Endothelial cell of umbilical vein (primary cell): ENCODE measurements at regions not wholly inside any gene's neighbourhood (a gene's known extent, or its start where the extent isn't known, plus 50 kb on each side); places are given as distances from the start of the nearest gene placed in this dataset.

ENCODE experiments used
- BruUV-seq: library from RNA; stranded (reverse); fragments of 400-500 nt; replicated peaks from 2 replicates; lab custom pipeline; 2021; lab: Mats Ljungman, UMichigan
- CTCF ChIA-PET: fragments of 300-600, 350-600 bp; sonication (Branson Sonifier 250); formaldehyde crosslinking; loops from one replicate; lab custom pipeline; 2021; ENCODE audit warnings: antibody characterized with exemption, inconsistent platforms; lab: Charles Lee
- POLR2A ChIA-PET: fragments of 300-600, 350-600 bp; sonication (Branson Sonifier 250); formaldehyde crosslinking; loops from one replicate; lab custom pipeline; 2021; ENCODE audit warnings: antibody characterized with exemption, inconsistent platforms; lab: Charles Lee
- DNase-seq: peaks from one replicate; pipeline ENCODE4 v3.0.0-alpha.2; 2011; ENCODE audit warnings: low read depth, low spot score
- FAIRE-seq: peaks from 2 replicates; lab custom pipeline; 2011; peaks lifted over from hg19 to GRCh38; lab: Jason Lieb, UNC
- H2AFZ ChIP-seq: 2 replicates; pipeline ENCODE4 v1.6.0; 2012; ENCODE audit warnings: low read depth, low read length, control low read depth, inconsistent platforms
- H3K27ac ChIP-seq: 2 replicates; pipeline ENCODE4 v1.5.1; 2011; ENCODE audit warnings: low read depth, mild to moderate bottlenecking, control low read depth, low read length, moderate library complexity; ENCODE audit not compliant: insufficient read depth
- H3K27me3 ChIP-seq, 2 experiments: 2 replicates each; pipeline versions ENCODE4 v1.6.0 to v1.6.1; 2011; ENCODE audit warnings: low read length in 2 of 2, mixed read lengths in 1 of 2; ENCODE audit not compliant: control insufficient read depth in 2 of 2, insufficient read depth in 2 of 2
- H3K36me3 ChIP-seq, 2 experiments: 2 replicates in 1 of 2; 3 replicates in 1 of 2; pipeline ENCODE4 v1.5.1; 2011; ENCODE audit warnings: low read length in 2 of 2, mild to moderate bottlenecking in 1 of 2, moderate library complexity in 1 of 2; ENCODE audit not compliant: control insufficient read depth in 2 of 2, insufficient read depth in 2 of 2; ENCODE audit errors: extremely low read depth in 1 of 2
- H3K4me1 ChIP-seq: 3 replicates; pipeline ENCODE4 v1.5.1; 2011; ENCODE audit warnings: mild to moderate bottlenecking, low read length; ENCODE audit not compliant: control insufficient read depth, insufficient read depth; ENCODE audit errors: extremely low read depth
- H3K4me2 ChIP-seq: 2 replicates; pipeline ENCODE4 v1.6.1; 2011; ENCODE audit warnings: low read length, control low read depth, mixed read lengths; ENCODE audit not compliant: insufficient read depth
- H3K4me3 ChIP-seq, 3 experiments: fragments of 200-600 bp in 1 of 3; sonication (generic), shearing (Covaris generic) in 1 of 3; replicated peaks in 1 of 3; 2 replicates each; pipeline ENCODE4 v1.5.1; 2011 to 2016; ENCODE audit warnings: control low read depth in 3 of 3, low read length in 3 of 3, mild to moderate bottlenecking in 2 of 3, inconsistent platforms in 1 of 3, low read depth in 1 of 3, moderate library complexity in 1 of 3; ENCODE audit not compliant: insufficient read depth in 1 of 3
- H3K79me2 ChIP-seq: 2 replicates; pipeline ENCODE4 v1.6.0; 2012; ENCODE audit warnings: low read length, inconsistent platforms; ENCODE audit not compliant: control insufficient read depth, insufficient read depth
- H3K9ac ChIP-seq: replicated peaks from 2 replicates; pipeline ENCODE3; 2011; ENCODE audit warnings: low read length, control low read depth; ENCODE audit not compliant: insufficient read depth; ENCODE audit errors: extremely low read depth
- H3K9me1 ChIP-seq: replicated peaks from 3 replicates; pipeline ENCODE4 v1.6.0; 2011; ENCODE audit warnings: mild to moderate bottlenecking, low read length; ENCODE audit not compliant: control insufficient read depth, insufficient read depth; ENCODE audit errors: extremely low read depth
- H3K9me3 ChIP-seq: replicated peaks from 2 replicates; pipeline ENCODE4 v1.5.1; 2012; ENCODE audit warnings: low read length, inconsistent platforms; ENCODE audit not compliant: control insufficient read depth, insufficient read depth
- H4K20me1 ChIP-seq: replicated peaks from 2 replicates; pipeline ENCODE3; 2011; ENCODE audit warnings: mild to moderate bottlenecking, low read length; ENCODE audit not compliant: control insufficient read depth, insufficient read depth; ENCODE audit errors: extremely low read depth
- FOS ChIP-seq: IDR thresholded peaks from 2 replicates; pipeline ENCODE4 v1.6.1; 2011; ENCODE audit warnings: mild to moderate bottlenecking, low read length, moderate library complexity, borderline replicate concordance; ENCODE audit not compliant: insufficient read depth
- GATA2 ChIP-seq: IDR thresholded peaks from 2 replicates; pipeline ENCODE4 v1.7.0; 2011; ENCODE audit warnings: low read depth, mild to moderate bottlenecking, moderate library complexity, mixed read lengths, low read length; ENCODE audit not compliant: insufficient read length, insufficient read depth
- POLR2A ChIP-seq: IDR thresholded peaks from 2 replicates; pipeline ENCODE4 v1.6.1; 2012; ENCODE audit warnings: low read depth, mild to moderate bottlenecking, control low read depth, low read length
- dilution Hi-C: fragments of 300-500 bp; cut with MboI; formaldehyde crosslinking; loops from one replicate; pipeline ENCODE4 v1.15.0; 2019; ENCODE audit warnings: low sequenced_read_pairs; ENCODE audit not compliant: extremely low pct_ligation_motif_present
- intact Hi-C: fragments of 100-400 bp; cut with micrococcal nuclease; formaldehyde crosslinking; loops from one replicate; pipeline ENCODE4 v1.10.0; 2022
- TF ChIP-seq, protein P1 (sequence below): IDR thresholded peaks from 2 replicates; pipeline ENCODE4 v1.6.1; 2011; ENCODE audit not compliant: insufficient read depth, insufficient read length

- H3K27me3 ChIP-seq = peaks cover 0 to 2% of the 10 kb centered on the region in 2 experiments
- no peaks in the 10 kb centered on the region for H3K36me3 ChIP-seq
- no peak overlapping the region for H3K27ac ChIP-seq
- BruUV-seq = no TSS peak
- no peaks in the 10 kb centered on the region for H3K9me3 ChIP-seq
- H3K4me2 ChIP-seq = no peak overlapping the region
- no peaks in the 10 kb centered on the region for H3K4me1 ChIP-seq
- ChIA-PET CTCF (no interaction called here), POLR2A (no interaction called here)
- H3K9me1 ChIP-seq = no peaks in the 10 kb centered on the region
- no peaks in the 10 kb centered on the region for H3K79me2 ChIP-seq
- H2AFZ ChIP-seq = no peak overlapping the region
- TF ChIP-seq POLR2A = no peak
- TF ChIP-seq, protein P1, sequence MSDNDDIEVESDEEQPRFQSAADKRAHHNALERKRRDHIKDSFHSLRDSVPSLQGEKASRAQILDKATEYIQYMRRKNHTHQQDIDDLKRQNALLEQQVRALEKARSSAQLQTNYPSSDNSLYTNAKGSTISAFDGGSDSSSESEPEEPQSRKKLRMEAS = no peak
- no peak for TF ChIP-seq GATA2
- intact Hi-C loops = no loop called here
- H4K20me1 ChIP-seq = no peaks in the 10 kb centered on the region
- DNase-seq = peak; percentile 9
- no peak for FAIRE-seq
- no peak overlapping the region for H3K4me3 ChIP-seq
- no peak overlapping the region for H3K9ac ChIP-seq
- dilution Hi-C loops = no loop called here
These were observed 542.5 kb upstream of the PKN2 start for GRCh38 chr1:88141499-88142074.

GRCh38 chr1:88145752-88146151 is 538.3 kb upstream of the PKN2 start:
- dilution Hi-C loops (no loop called here), intact Hi-C loops (no loop called here)
- H3K27me3 ChIP-seq = peaks cover 0 to 2% of the 10 kb centered on the region in 2 experiments
- no peak overlapping the region for H3K9ac ChIP-seq
- no peak for TF ChIP-seq FOS
- TF ChIP-seq POLR2A = no peak
- no peaks in the 10 kb centered on the region for H3K36me3 ChIP-seq
- no peaks in the 10 kb centered on the region for H3K9me1 ChIP-seq
- H3K4me3 ChIP-seq = no peak overlapping the region
- no peaks in the 10 kb centered on the region for H4K20me1 ChIP-seq
- H3K9me3 ChIP-seq = no peaks in the 10 kb centered on the region
- POLR2A ChIA-PET = no interaction called here
- CTCF ChIA-PET = interaction anchor here (1.1 to 1.3 kb wide), 2 partner anchors 35 to 192 kb away, joined by 4 to 5 read pairs; no protein-coding TSS in a partner anchor
- no peak for FAIRE-seq
- H2AFZ ChIP-seq = no peak overlapping the region
- H3K4me1 ChIP-seq = no peaks in the 10 kb centered on the region
- no peak overlapping the region for H3K27ac ChIP-seq
- H3K4me2 ChIP-seq = no peak overlapping the region
- no peaks in the 10 kb centered on the region for H3K79me2 ChIP-seq
- BruUV-seq = no TSS peak
- no peak for DNase-seq
